ENCODE measurements at regions not wholly inside any gene's neighbourhood (a gene's known extent, or its start where the extent isn't known, plus 50 kb on each side); places are given as distances from the start of the nearest gene placed in this dataset.

DNA sequence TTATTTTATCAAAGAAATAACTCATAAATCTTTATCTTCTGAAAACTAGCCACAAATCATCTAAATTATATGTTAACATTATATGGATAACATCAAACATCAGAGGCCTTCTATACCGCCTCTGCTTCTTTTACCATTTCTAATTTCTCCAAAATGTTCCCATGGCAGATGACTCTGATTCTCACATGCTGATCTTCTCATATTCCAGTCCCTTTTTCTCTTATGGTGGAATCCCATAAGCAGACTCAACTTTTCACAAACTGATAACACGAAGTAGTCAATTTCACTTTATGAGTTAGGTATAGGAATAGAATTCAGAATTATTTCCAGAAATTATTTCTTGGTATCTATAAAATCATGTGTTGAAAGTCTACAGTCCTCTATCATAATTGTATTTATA is 212.3 kb downstream of the ENC1 start:
- TF ChIP-seq, protein P1, sequence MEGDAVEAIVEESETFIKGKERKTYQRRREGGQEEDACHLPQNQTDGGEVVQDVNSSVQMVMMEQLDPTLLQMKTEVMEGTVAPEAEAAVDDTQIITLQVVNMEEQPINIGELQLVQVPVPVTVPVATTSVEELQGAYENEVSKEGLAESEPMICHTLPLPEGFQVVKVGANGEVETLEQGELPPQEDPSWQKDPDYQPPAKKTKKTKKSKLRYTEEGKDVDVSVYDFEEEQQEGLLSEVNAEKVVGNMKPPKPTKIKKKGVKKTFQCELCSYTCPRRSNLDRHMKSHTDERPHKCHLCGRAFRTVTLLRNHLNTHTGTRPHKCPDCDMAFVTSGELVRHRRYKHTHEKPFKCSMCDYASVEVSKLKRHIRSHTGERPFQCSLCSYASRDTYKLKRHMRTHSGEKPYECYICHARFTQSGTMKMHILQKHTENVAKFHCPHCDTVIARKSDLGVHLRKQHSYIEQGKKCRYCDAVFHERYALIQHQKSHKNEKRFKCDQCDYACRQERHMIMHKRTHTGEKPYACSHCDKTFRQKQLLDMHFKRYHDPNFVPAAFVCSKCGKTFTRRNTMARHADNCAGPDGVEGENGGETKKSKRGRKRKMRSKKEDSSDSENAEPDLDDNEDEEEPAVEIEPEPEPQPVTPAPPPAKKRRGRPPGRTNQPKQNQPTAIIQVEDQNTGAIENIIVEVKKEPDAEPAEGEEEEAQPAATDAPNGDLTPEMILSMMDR (IDR thresholded peaks at IDR 0.05 in 2 of 3, conservative IDR thresholded peaks at IDR 0.05 in 1 of 3; ENCODE audit: control insufficient read depth in 2 of 3, extremely low read depth in 1 of 3, insufficient read depth in 1 of 3, low read depth in 3 of 3, low read length in 3 of 3): no peak
- TF ChIP-seq TAF1 (IDR thresholded peaks at IDR 0.05; ENCODE audit: borderline replicate concordance, low read depth, low read length) (no peak), SP1 (IDR thresholded peaks at IDR 0.05; ENCODE audit: low read depth, low read length) (no peak), NFYB (IDR thresholded peaks at IDR 0.05; ENCODE audit: insufficient read depth, low read depth, low read length) (no peak), BRCA1 (IDR thresholded peaks at IDR 0.05; ENCODE audit: low read depth, low read length) (no peak)
